Dermis blood vessel endothelial cell (primary cell): ENCODE measurements at regions not wholly inside any gene's neighbourhood (a gene's known extent, or its start where the extent isn't known, plus 50 kb on each side); places are given as distances from the start of the nearest gene placed in this dataset.

Experiments
- DNase-seq: peaks from one replicate; pipeline ENCODE4 v3.0.0; 2010

DNA sequence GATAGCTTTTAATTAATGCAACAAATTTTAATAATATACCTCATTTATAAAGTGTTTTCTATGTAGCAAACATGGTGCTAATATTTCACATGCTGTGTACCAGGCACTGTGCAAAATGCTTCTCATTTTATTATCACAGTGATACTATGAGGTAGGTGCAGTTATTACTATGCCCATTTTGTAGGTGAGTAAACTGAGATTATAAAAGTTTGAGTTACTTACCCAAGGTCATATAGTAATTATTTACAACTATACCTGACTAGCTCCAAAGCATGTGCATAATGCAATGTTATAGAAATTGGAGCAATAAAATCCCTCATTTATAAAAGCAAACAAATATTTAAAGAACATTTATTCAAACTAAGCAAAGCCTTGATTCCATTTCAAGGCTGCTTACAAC, 54.5 kb upstream of the DCBLD2 start:
- DNase-seq = no peak

DNA sequence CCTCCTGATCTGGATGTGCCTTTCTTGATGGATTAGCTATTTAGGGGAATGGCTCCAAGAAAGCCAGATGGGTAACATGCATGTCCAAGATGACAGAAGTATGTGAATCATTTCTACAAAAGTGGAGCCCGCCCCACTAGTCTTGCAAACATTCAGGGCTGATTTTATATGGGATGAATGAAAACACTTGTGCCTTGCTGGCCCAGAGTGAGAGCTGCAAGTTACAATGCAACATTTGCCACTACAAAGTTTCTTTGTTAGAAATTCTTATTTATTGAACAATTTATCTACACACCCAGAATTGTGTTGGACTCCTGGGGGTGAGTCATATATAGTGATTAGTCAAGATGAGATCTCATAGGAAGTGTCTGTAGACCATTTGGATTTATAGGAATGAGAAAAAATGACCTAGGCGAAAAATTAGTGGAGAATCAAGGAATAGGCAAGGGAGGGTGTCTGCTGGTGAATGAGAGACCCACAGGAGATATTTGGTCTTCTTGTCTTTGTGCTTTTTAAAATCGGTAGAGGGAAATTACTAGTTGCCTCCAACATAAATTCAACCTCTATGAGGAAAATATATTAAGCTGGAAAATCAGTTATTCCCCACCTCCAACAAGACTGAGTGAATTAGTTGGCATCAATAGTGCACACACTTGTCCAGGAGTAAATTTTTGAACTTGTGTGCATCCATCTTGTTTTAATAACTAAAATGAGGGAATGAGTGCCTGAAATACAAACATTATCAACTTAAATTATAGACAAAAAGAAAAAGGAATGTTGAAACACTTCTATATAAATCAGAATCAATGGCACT, 53.5 kb upstream of the DCBLD2 start:
- DNase-seq = peak; percentile 12

- no peak for DNase-seq
Observed at GRCh38 chr3:98954242-98954641, 52.7 kb upstream of the DCBLD2 start.

GRCh38 chr3:98952404-98952803, 50.9 kb upstream of the DCBLD2 start:
- no peak for DNase-seq
